ENCODE measurements at regions not wholly inside any gene's neighbourhood (a gene's known extent, or its start where the extent isn't known, plus 50 kb on each side); places are given as distances from the start of the nearest gene placed in this dataset.

- no peak for TF ChIP-seq POLR2AphosphoS5 (IDR thresholded peaks at IDR 0.05; ENCODE audit: low read depth, low read length)
- TF ChIP-seq SPI1 (IDR thresholded peaks at IDR 0.05; ENCODE audit: low read depth, low read length) = no peak
- no peak for TF ChIP-seq POLR2A (IDR thresholded peaks at IDR 0.05; ENCODE audit: low read depth, low read length)
- no peak for TF ChIP-seq TAF1 (IDR thresholded peaks at IDR 0.05; ENCODE audit: low read depth, low read length)
These were observed 581.3 kb downstream of the SOX6 start for GRCh38 chr11:15775015-15775541.
